Right lobe of liver (tissue), 4 donors: ENCODE measurements at regions not wholly inside any gene's neighbourhood (a gene's known extent, or its start where the extent isn't known, plus 50 kb on each side); places are given as distances from the start of the nearest gene placed in this dataset.

Source experiments
- POLR2A ChIP-seq: fragments of 450-650 bp; IDR thresholded peaks from one replicate; pipeline ENCODE4 v1.6.1; 2017; ENCODE audit warnings: antibody characterized with exemption, mild to moderate bottlenecking
- TF ChIP-seq, protein P1 (sequence below), 4 donors: fragments of 200-600 bp in 3 of 4; fragments of 450-650 bp in 1 of 4; IDR thresholded peaks; one replicate each; pipeline versions ENCODE4 v1.5.1 to v1.8.0; 2016 to 2022; ENCODE audit warnings: antibody characterized with exemption in 4 of 4, mild to moderate bottlenecking in 2 of 4
- donor health status: DM: no; HTN: no; CAD: no.
- donor health status: DM: no; HTN: no; CAD: no.
- donor health status: DM: no; HTN: yes; CAD: no.

DNA sequence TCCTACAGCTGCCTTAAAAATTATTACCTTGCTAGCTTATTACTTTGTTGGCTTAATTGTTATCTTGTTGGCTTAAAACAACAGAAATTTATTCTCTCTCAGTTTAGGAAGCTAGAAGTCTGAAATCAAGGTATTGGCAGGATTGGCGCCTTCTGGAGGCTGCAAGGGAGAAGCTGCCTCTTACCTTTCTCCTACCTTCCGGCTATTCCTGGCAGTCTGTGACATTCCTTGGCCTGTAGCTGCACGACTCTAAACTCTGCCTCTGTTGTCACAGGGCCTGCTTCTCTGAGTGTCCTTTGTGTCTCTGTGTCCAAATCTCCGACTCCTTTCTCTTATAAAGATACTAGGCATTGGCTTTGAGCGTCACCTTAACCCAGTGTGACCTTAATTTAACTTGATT is 579.9 kb upstream of the B3GALT2 start:
- TF ChIP-seq, protein P1, sequence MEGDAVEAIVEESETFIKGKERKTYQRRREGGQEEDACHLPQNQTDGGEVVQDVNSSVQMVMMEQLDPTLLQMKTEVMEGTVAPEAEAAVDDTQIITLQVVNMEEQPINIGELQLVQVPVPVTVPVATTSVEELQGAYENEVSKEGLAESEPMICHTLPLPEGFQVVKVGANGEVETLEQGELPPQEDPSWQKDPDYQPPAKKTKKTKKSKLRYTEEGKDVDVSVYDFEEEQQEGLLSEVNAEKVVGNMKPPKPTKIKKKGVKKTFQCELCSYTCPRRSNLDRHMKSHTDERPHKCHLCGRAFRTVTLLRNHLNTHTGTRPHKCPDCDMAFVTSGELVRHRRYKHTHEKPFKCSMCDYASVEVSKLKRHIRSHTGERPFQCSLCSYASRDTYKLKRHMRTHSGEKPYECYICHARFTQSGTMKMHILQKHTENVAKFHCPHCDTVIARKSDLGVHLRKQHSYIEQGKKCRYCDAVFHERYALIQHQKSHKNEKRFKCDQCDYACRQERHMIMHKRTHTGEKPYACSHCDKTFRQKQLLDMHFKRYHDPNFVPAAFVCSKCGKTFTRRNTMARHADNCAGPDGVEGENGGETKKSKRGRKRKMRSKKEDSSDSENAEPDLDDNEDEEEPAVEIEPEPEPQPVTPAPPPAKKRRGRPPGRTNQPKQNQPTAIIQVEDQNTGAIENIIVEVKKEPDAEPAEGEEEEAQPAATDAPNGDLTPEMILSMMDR (IDR thresholded peaks at IDR 0.05): no peak
- no peak for TF ChIP-seq POLR2A
